SK-N-SH (cell line): ENCODE measurements at regions not wholly inside any gene's neighbourhood (a gene's known extent, or its start where the extent isn't known, plus 50 kb on each side); places are given as distances from the start of the nearest gene placed in this dataset.

Source experiments
- CTCF ChIA-PET: fragments of 300-600, 350-600 bp; formaldehyde crosslinking; extraction: SDS; loops from one replicate; lab custom pipeline; 2021; lab: Yijun Ruan, JAX
- POLR2A ChIA-PET: fragments of 350-600 bp; sonication (Branson Sonifier 250); formaldehyde crosslinking; extraction: SDS; loops from one replicate; lab custom pipeline; 2020; ENCODE audit warnings: antibody characterized with exemption, inconsistent platforms; lab: Yijun Ruan, JAX
- DNase-seq: peaks from one replicate; pipeline ENCODE4 v3.0.0; 2012
- H2AFZ ChIP-seq: fragments of 200-600 bp; sonication (generic); 2 replicates; pipeline ENCODE4 v1.8.1; 2016; ENCODE audit warnings: antibody characterized with exemption, mild to moderate bottlenecking, low read depth
- H3F3A ChIP-seq: fragments of 200-600 bp; sonication (generic); replicated peaks from 2 replicates; pipeline ENCODE3; 2016; ENCODE audit warnings: antibody characterized with exemption, mild to moderate bottlenecking; ENCODE audit not compliant: insufficient read depth
- H3K27ac ChIP-seq, 2 experiments: fragments of 200-500 bp in 1 of 2; fragments of 200-600 bp in 1 of 2; sonication (Bioruptor generic) in 1 of 2; sonication (generic), shearing (Covaris generic) in 1 of 2; 2 replicates each; pipeline versions ENCODE4 v1.5.1 to v1.6.1; 2014 to 2016; ENCODE audit warnings: low read depth in 2 of 2, inconsistent platforms in 1 of 2, low read length in 1 of 2, mild to moderate bottlenecking in 1 of 2, mixed read lengths in 1 of 2
- H3K27me3 ChIP-seq: fragments of 200-600 bp; sonication (generic), shearing (Covaris generic); 2 replicates; pipeline ENCODE4 v1.6.1; 2016; ENCODE audit warnings: mixed run types; ENCODE audit not compliant: insufficient read depth
- H3K36me3 ChIP-seq, 2 experiments: fragments of 200-500 bp in 1 of 2; fragments of 200-600 bp in 1 of 2; sonication (Bioruptor generic) in 1 of 2; sonication (generic) in 1 of 2; replicated peaks in 1 of 2; 2 replicates each; pipeline versions ENCODE3 to v1.5.1; 2014 to 2016; ENCODE audit warnings: low read length in 1 of 2, mild to moderate bottlenecking in 1 of 2; ENCODE audit not compliant: insufficient read depth in 2 of 2, control insufficient read depth in 1 of 2
- H3K4me1 ChIP-seq, 2 experiments: fragments of 200-500 bp in 1 of 2; fragments of 200-600 bp in 1 of 2; sonication (Bioruptor generic) in 1 of 2; sonication (generic), shearing (Covaris generic) in 1 of 2; 2 replicates each; pipeline versions ENCODE4 v1.5.1 to v1.6.1; 2014 to 2016; ENCODE audit warnings: low read depth in 1 of 2, low read length in 1 of 2, mixed run types in 1 of 2; ENCODE audit not compliant: insufficient read depth in 2 of 2, control insufficient read depth in 1 of 2
- H3K4me2 ChIP-seq: fragments of 200-600 bp; sonication (generic), shearing (Covaris generic); 2 replicates; pipeline ENCODE4 v1.6.1; 2017; ENCODE audit warnings: mixed run types
- H3K4me3 ChIP-seq, 2 experiments: fragments of 200-500 bp in 1 of 2; fragments of 200-600 bp in 1 of 2; sonication (Bioruptor generic) in 1 of 2; sonication (generic), shearing (Covaris generic) in 1 of 2; 2 replicates each; pipeline versions ENCODE4 v1.5.1 to v1.8.1; 2014 to 2016; ENCODE audit warnings: low read depth in 2 of 2, inconsistent platforms in 1 of 2, low read length in 1 of 2, mild to moderate bottlenecking in 1 of 2, mixed read lengths in 1 of 2, moderate library complexity in 1 of 2
- H3K79me2 ChIP-seq: fragments of 200-600 bp; sonication (generic); 2 replicates; pipeline ENCODE4 v1.8.1; 2017; ENCODE audit warnings: mild to moderate bottlenecking; ENCODE audit not compliant: insufficient read depth
- H3K9ac ChIP-seq: fragments of 200-600 bp; sonication (generic); 2 replicates; pipeline ENCODE4 v1.6.1; 2017; ENCODE audit warnings: mixed run types
- H3K9me2 ChIP-seq: fragments of 200-600 bp; sonication (generic); 2 replicates; pipeline ENCODE4 v1.6.1; 2017; ENCODE audit warnings: mixed run types
- H3K9me3 ChIP-seq: fragments of 200-600 bp; sonication (generic); 2 replicates; pipeline ENCODE4 v1.6.1; 2017; ENCODE audit warnings: mixed run types, mild to moderate bottlenecking, moderate library complexity
- H4K20me1 ChIP-seq: fragments of 200-600 bp; sonication (generic); 2 replicates; pipeline ENCODE4 v1.6.1; 2017; ENCODE audit warnings: mild to moderate bottlenecking, mixed run types; ENCODE audit not compliant: insufficient read depth
- EZH2phosphoT487 ChIP-seq: fragments of 200-600 bp; sonication (generic); IDR thresholded peaks from 2 replicates; pipeline ENCODE4 v1.6.1; 2017; ENCODE audit warnings: low read depth, mixed run types, mild to moderate bottlenecking, antibody characterized with exemption, moderate library complexity, borderline replicate concordance
- FOSL2 ChIP-seq: IDR thresholded peaks from 2 replicates; pipeline ENCODE4 v1.4.0; 2012; ENCODE audit warnings: low read depth, mild to moderate bottlenecking, moderate library complexity, borderline replicate concordance
- FOXM1 ChIP-seq: IDR thresholded peaks from 2 replicates; pipeline ENCODE4 v1.4.0; 2012; ENCODE audit warnings: low read depth, mild to moderate bottlenecking
- GATA2 ChIP-seq: sonication (generic); formaldehyde crosslinking; IDR thresholded peaks from 2 replicates; pipeline ENCODE4 v1.5.0; 2020; ENCODE audit warnings: mild to moderate bottlenecking, missing genetic modification reagents
- JUND ChIP-seq: IDR thresholded peaks from 2 replicates; pipeline ENCODE4 v1.4.0; 2012
- MEF2A ChIP-seq: IDR thresholded peaks from 2 replicates; pipeline ENCODE4 v1.4.0; 2012; ENCODE audit warnings: low read depth, borderline replicate concordance
- NFIC ChIP-seq: IDR thresholded peaks from 2 replicates; pipeline ENCODE4 v1.4.0; 2012; ENCODE audit warnings: borderline replicate concordance
- NRF1 ChIP-seq: IDR thresholded peaks from 2 replicates; pipeline ENCODE4 v1.6.1; 2012; ENCODE audit warnings: low read depth, mild to moderate bottlenecking, low read length
- POLR2AphosphoS5 ChIP-seq: IDR thresholded peaks from 2 replicates; pipeline ENCODE4 v1.6.1; 2012; ENCODE audit warnings: low read depth, low read length
- RAD21 ChIP-seq: IDR thresholded peaks from 2 replicates; pipeline ENCODE4 v1.6.1; 2012; ENCODE audit warnings: mild to moderate bottlenecking, low read length
- RCOR1 ChIP-seq: fragments of 150-350 bp; IDR thresholded peaks from 2 replicates; pipeline ENCODE4 v1.6.1; 2017; ENCODE audit warnings: antibody characterized with exemption, low read length
- SIN3A ChIP-seq: IDR thresholded peaks from 2 replicates; pipeline ENCODE4 v1.6.1; 2012; ENCODE audit warnings: low read depth, mild to moderate bottlenecking, low read length, moderate library complexity, borderline replicate concordance
- SMC3 ChIP-seq: IDR thresholded peaks from 2 replicates; pipeline ENCODE4 v1.6.1; 2012; ENCODE audit warnings: low read depth, low read length, improper control_type of control experiment
- TEAD4 ChIP-seq: IDR thresholded peaks from 2 replicates; pipeline ENCODE4 v1.4.0; 2012; ENCODE audit warnings: mild to moderate bottlenecking, borderline replicate concordance; ENCODE audit not compliant: insufficient read depth
- WGBS: methylation state at CpG from one replicate; pipeline ENCODE4 v1.1.6; 2017; ENCODE audit warnings: low lambda C conversion rate; 5-methylcytosine and 5-hydroxymethylcytosine counted together
- TF ChIP-seq, protein P1 (sequence below): IDR thresholded peaks from 2 replicates; pipeline ENCODE4; 2012
- TF ChIP-seq, protein P2 (sequence below): IDR thresholded peaks from 2 replicates; pipeline ENCODE4 v1.4.0; 2012; ENCODE audit warnings: low read depth, borderline replicate concordance

DNA sequence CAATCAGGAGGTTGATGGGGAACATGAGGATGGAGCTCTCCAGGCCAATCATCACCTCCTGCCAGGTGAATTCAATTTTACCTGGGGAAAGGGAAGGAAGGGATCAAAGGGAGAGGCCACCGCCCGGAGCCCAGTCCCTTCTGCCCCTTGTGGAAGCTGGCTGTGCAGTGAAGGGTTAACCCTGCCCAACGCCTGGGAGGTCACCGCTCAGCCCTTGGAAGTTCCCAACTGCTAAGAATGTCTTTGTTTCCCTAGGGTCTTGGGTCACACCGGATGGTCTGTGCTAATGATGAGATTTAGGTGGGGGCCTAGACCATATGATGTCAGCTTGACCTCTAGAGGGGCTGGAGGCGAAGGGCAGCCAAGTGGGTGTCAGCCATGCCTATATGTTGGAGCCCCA lies 52.1 kb upstream of the GCSH start:
- no peak for DNase-seq
- POLR2A ChIA-PET, result no interaction called here
- Histone ChIP-seq H3K9ac (no peak overlapping the region), H3K9me3 (no peaks in the 10 kb centered on the region), H3K36me3 (no peaks in the 10 kb centered on the region), H3K9me2 (no peaks in the 10 kb centered on the region), H3K4me3 (no peak overlapping the region), H4K20me1 (no peaks in the 10 kb centered on the region), H2AFZ (no peak overlapping the region)
- 70% methylated on average over 5 of the region's 6 CpGs for WGBS
- TF ChIP-seq JUND (no peak), MEF2A (no peak), NFIC (no peak), FOSL2 (no peak), GATA2 (no peak), FOXM1 (no peak), SMC3 (no peak), NRF1 (no peak), RAD21 (no peak), SIN3A (no peak), TEAD4 (no peak), POLR2AphosphoS5 (no peak), RCOR1 (no peak), EZH2phosphoT487 (no peak)
- TF ChIP-seq, protein P1, sequence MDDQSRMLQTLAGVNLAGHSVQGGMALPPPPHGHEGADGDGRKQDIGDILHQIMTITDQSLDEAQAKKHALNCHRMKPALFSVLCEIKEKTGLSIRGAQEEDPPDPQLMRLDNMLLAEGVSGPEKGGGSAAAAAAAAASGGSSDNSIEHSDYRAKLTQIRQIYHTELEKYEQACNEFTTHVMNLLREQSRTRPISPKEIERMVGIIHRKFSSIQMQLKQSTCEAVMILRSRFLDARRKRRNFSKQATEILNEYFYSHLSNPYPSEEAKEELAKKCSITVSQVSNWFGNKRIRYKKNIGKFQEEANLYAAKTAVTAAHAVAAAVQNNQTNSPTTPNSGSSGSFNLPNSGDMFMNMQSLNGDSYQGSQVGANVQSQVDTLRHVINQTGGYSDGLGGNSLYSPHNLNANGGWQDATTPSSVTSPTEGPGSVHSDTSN, result no peak
- TF ChIP-seq, protein P2, sequence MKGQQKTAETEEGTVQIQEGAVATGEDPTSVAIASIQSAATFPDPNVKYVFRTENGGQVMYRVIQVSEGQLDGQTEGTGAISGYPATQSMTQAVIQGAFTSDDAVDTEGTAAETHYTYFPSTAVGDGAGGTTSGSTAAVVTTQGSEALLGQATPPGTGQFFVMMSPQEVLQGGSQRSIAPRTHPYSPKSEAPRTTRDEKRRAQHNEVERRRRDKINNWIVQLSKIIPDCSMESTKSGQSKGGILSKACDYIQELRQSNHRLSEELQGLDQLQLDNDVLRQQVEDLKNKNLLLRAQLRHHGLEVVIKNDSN, result no peak
- TF ChIP-seq, all 33 proteins: peak for 0
- H3F3A ChIP-seq, result no peaks in the 10 kb centered on the region
- H3K79me2 ChIP-seq, result no peaks in the 10 kb centered on the region
- CTCF ChIA-PET, result no interaction called here
- no peaks in the 10 kb centered on the region; the same call in 1 of the 2 replicates for H3K27me3 ChIP-seq
- no peak overlapping the region for H3K4me2 ChIP-seq
- peaks cover 0 to 2% of the 10 kb centered on the region in 2 experiments; a peak in 1 of 4 replicates for H3K4me1 ChIP-seq
- H3K27ac ChIP-seq, result no peak overlapping the region
